Mesendoderm (in vitro differentiated cells): ENCODE measurements at regions not wholly inside any gene's neighbourhood (a gene's known extent, or its start where the extent isn't known, plus 50 kb on each side); places are given as distances from the start of the nearest gene placed in this dataset.

Experiments
- DNase-seq: peaks from one replicate; pipeline ENCODE4 v3.0.0; 2013
- H2AK5ac ChIP-seq: 2 replicates; pipeline ENCODE4 v1.6.1; 2013; ENCODE audit warnings: low read length, inconsistent platforms
- H2BK120ac ChIP-seq: 2 replicates; pipeline ENCODE4 v1.6.1; 2013; ENCODE audit warnings: low read depth, mild to moderate bottlenecking, low read length, moderate library complexity, mixed read lengths
- H2BK15ac ChIP-seq: replicated peaks from 2 replicates; pipeline ENCODE4 v1.6.1; 2013; ENCODE audit warnings: low read depth, mild to moderate bottlenecking, moderate library complexity
- H2BK5ac ChIP-seq: 2 replicates; pipeline ENCODE4 v1.6.1; 2013; ENCODE audit warnings: low read length, inconsistent platforms
- H3K18ac ChIP-seq: 2 replicates; pipeline ENCODE4 v1.6.1; 2013; ENCODE audit warnings: mild to moderate bottlenecking, low read length, mixed read lengths
- H3K23ac ChIP-seq: one replicate; pipeline ENCODE4 v1.6.1; 2013; ENCODE audit warnings: low read length
- H3K27ac ChIP-seq: 2 replicates; pipeline ENCODE4 v1.5.1; 2013; ENCODE audit warnings: low read depth, mild to moderate bottlenecking, inconsistent platforms, low read length, moderate library complexity
- H3K27me3 ChIP-seq: 2 replicates; pipeline ENCODE4 v1.6.1; 2013; ENCODE audit warnings: low read length, control low read depth, mild to moderate bottlenecking, inconsistent platforms; ENCODE audit not compliant: insufficient read depth, poor library complexity
- H3K36me3 ChIP-seq: 2 replicates; pipeline ENCODE4 v1.6.1; 2013; ENCODE audit warnings: low read length, inconsistent platforms; ENCODE audit not compliant: control insufficient read depth, insufficient read depth
- H3K4ac ChIP-seq: one replicate; pipeline ENCODE4 v1.6.1; 2013; ENCODE audit warnings: low read depth, mild to moderate bottlenecking, low read length, moderate library complexity
- H3K4me1 ChIP-seq: 2 replicates; pipeline ENCODE4 v1.6.1; 2013; ENCODE audit warnings: low read depth, low read length, inconsistent platforms; ENCODE audit not compliant: control insufficient read depth
- H3K4me2 ChIP-seq: 2 replicates; pipeline ENCODE4 v1.6.1; 2013; ENCODE audit warnings: low read length
- H3K4me3 ChIP-seq: 2 replicates; pipeline ENCODE4 v1.5.1; 2013; ENCODE audit warnings: mild to moderate bottlenecking, low read length
- H3K56ac ChIP-seq: one replicate; pipeline ENCODE4 v1.6.1; 2013; ENCODE audit warnings: low read length
- H3K79me1 ChIP-seq: 2 replicates; pipeline ENCODE4 v1.6.1; 2013; ENCODE audit warnings: low read length, inconsistent platforms
- H3K79me2 ChIP-seq: 2 replicates; pipeline ENCODE4 v1.6.1; 2013; ENCODE audit warnings: mild to moderate bottlenecking, low read length; ENCODE audit not compliant: control insufficient read depth, insufficient read depth
- H3K9ac ChIP-seq: 2 replicates; pipeline ENCODE4 v1.6.1; 2013; ENCODE audit warnings: low read length, inconsistent platforms
- H4K5ac ChIP-seq: one replicate; pipeline ENCODE4 v1.6.1; 2013; ENCODE audit warnings: low read length
- H4K8ac ChIP-seq: one replicate; pipeline ENCODE4 v1.6.1; 2013; ENCODE audit warnings: low read depth, mild to moderate bottlenecking, control low read depth, low read length, moderate library complexity
- WGBS: extraction: QIAGEN DNeasy Blood & Tissue Kit; methylation state at CpG from one replicate; pipeline ENCODE4 v1.1.7; 2013; ENCODE audit warnings: low lambda C conversion rate, missing lambda C conversion rate; ENCODE audit not compliant: insufficient coverage; ENCODE audit errors: extremely low coverage; 5-methylcytosine and 5-hydroxymethylcytosine counted together

GRCh38 chr5:32512926-32513325 lies 68.4 kb upstream of the ZFR start:
- H3K56ac ChIP-seq: no peak overlapping the region
- no peak overlapping the region for H4K8ac ChIP-seq
- no CpG with 5 or more reads among the region's 2 CpGs for WGBS
- H3K9ac ChIP-seq: no peak overlapping the region
- H2AK5ac ChIP-seq: no peak overlapping the region
- H3K4ac ChIP-seq: no peak overlapping the region
- H2BK15ac ChIP-seq: no peak overlapping the region
- no peak overlapping the region for H3K18ac ChIP-seq
- no peaks in the 10 kb centered on the region for H3K79me1 ChIP-seq
- H3K36me3 ChIP-seq: no peaks in the 10 kb centered on the region
- no peak overlapping the region for H3K4me3 ChIP-seq
- no peak overlapping the region for H2BK120ac ChIP-seq
- H3K79me2 ChIP-seq: no peaks in the 10 kb centered on the region
- H3K27ac ChIP-seq: no peak overlapping the region
- H3K23ac ChIP-seq: no peak overlapping the region
- no peak overlapping the region for H3K4me2 ChIP-seq
- no peaks in the 10 kb centered on the region for H3K27me3 ChIP-seq
- H4K5ac ChIP-seq: no peak overlapping the region
- DNase-seq: no peak
- H3K4me1 ChIP-seq: no peaks in the 10 kb centered on the region
- no peak overlapping the region for H2BK5ac ChIP-seq

- H3K27me3 ChIP-seq: no peaks in the 10 kb centered on the region
- H2AK5ac ChIP-seq: no peak overlapping the region
- H3K27ac ChIP-seq: no peak overlapping the region
- H3K18ac ChIP-seq: no peak overlapping the region
- no peak overlapping the region for H3K4me3 ChIP-seq
- H2BK120ac ChIP-seq: no peak overlapping the region
- no peaks in the 10 kb centered on the region for H3K79me1 ChIP-seq
- H2BK15ac ChIP-seq: no peak overlapping the region
- no peak overlapping the region for H3K23ac ChIP-seq
- H3K36me3 ChIP-seq: no peaks in the 10 kb centered on the region
- no peak overlapping the region for H4K5ac ChIP-seq
- no peak overlapping the region for H4K8ac ChIP-seq
- H3K56ac ChIP-seq: no peak overlapping the region
- no peaks in the 10 kb centered on the region for H3K4me1 ChIP-seq
- no peak overlapping the region for H3K9ac ChIP-seq
- no peak for DNase-seq
- no CpG with 5 or more reads among the region's 9 CpGs for WGBS
- no peak overlapping the region for H2BK5ac ChIP-seq
- H3K79me2 ChIP-seq: no peaks in the 10 kb centered on the region
- H3K4me2 ChIP-seq: no peak overlapping the region
- H3K4ac ChIP-seq: no peak overlapping the region
Measured at GRCh38 chr5:32511776-32512374, 67.3 kb upstream of the ZFR start.

- H2BK120ac ChIP-seq: no peak overlapping the region
- H2AK5ac ChIP-seq: no peak overlapping the region
- no peak overlapping the region for H3K4ac ChIP-seq
- H2BK5ac ChIP-seq: no peak overlapping the region
- H3K79me2 ChIP-seq: no peaks in the 10 kb centered on the region
- H3K4me1 ChIP-seq: no peaks in the 10 kb centered on the region
- no peak overlapping the region for H3K4me2 ChIP-seq
- H2BK15ac ChIP-seq: no peak overlapping the region
- H3K36me3 ChIP-seq: no peaks in the 10 kb centered on the region
- no peak overlapping the region for H3K23ac ChIP-seq
- no peak for DNase-seq
- no peaks in the 10 kb centered on the region for H3K79me1 ChIP-seq
- no peak overlapping the region for H3K56ac ChIP-seq
- H3K27ac ChIP-seq: no peak overlapping the region
- no peak overlapping the region for H4K8ac ChIP-seq
- H3K18ac ChIP-seq: no peak overlapping the region
- H3K27me3 ChIP-seq: no peaks in the 10 kb centered on the region
- H3K4me3 ChIP-seq: no peak overlapping the region
- WGBS: no CpG with 5 or more reads among the region's 1 CpG
- H4K5ac ChIP-seq: no peak overlapping the region
- no peak overlapping the region for H3K9ac ChIP-seq
Measured at GRCh38 chr5:32510860-32511259, 66.3 kb upstream of the ZFR start.

- Histone ChIP-seq H2AK5ac (no peak overlapping the region), H2BK5ac (no peak overlapping the region), H4K8ac (no peak overlapping the region), H3K23ac (no peak overlapping the region), H2BK120ac (no peak overlapping the region), H3K9ac (no peak overlapping the region), H3K4ac (no peak overlapping the region), H3K27ac (no peak overlapping the region), H3K4me1 (no peaks in the 10 kb centered on the region), H3K56ac (no peak overlapping the region), H4K5ac (no peak overlapping the region), H3K79me2 (no peaks in the 10 kb centered on the region), H3K79me1 (no peaks in the 10 kb centered on the region), H3K27me3 (no peaks in the 10 kb centered on the region), H3K4me3 (no peak overlapping the region), H3K4me2 (no peak overlapping the region), H3K36me3 (no peaks in the 10 kb centered on the region), H2BK15ac (no peak overlapping the region), H3K18ac (no peak overlapping the region)
- WGBS: no CpG with 5 or more reads among the region's 8 CpGs
- DNase-seq: no peak
Measured at GRCh38 chr5:32508806-32509805, 64.6 kb upstream of the ZFR start.

GRCh38 chr5:32507738-32508434 lies 63.3 kb upstream of the ZFR start:
- H3K23ac ChIP-seq: no peak overlapping the region
- H3K4me2 ChIP-seq: no peak overlapping the region
- H2BK120ac ChIP-seq: no peak overlapping the region
- H3K4ac ChIP-seq: no peak overlapping the region
- no peak overlapping the region for H3K27ac ChIP-seq
- H4K8ac ChIP-seq: no peak overlapping the region
- H3K36me3 ChIP-seq: no peaks in the 10 kb centered on the region
- H4K5ac ChIP-seq: no peak overlapping the region
- no peak overlapping the region for H2BK5ac ChIP-seq
- H3K27me3 ChIP-seq: no peaks in the 10 kb centered on the region
- H3K79me2 ChIP-seq: no peaks in the 10 kb centered on the region
- DNase-seq: no peak
- H3K79me1 ChIP-seq: no peaks in the 10 kb centered on the region
- no peak overlapping the region for H3K18ac ChIP-seq
- H2BK15ac ChIP-seq: no peak overlapping the region
- no peaks in the 10 kb centered on the region for H3K4me1 ChIP-seq
- H3K4me3 ChIP-seq: no peak overlapping the region
- no peak overlapping the region for H3K56ac ChIP-seq
- no peak overlapping the region for H2AK5ac ChIP-seq
- H3K9ac ChIP-seq: no peak overlapping the region
- no CpG with 5 or more reads among the region's 7 CpGs for WGBS
